Keratinocyte (primary cell): ENCODE measurements at regions not wholly inside any gene's neighbourhood (a gene's known extent, or its start where the extent isn't known, plus 50 kb on each side); places are given as distances from the start of the nearest gene placed in this dataset.

Experiments used
- DNase-seq: peaks from one replicate; pipeline ENCODE4 v3.0.0-alpha.2; 2011; ENCODE audit warnings: low read depth, missing footprints, low spot score
- FAIRE-seq: peaks from 2 replicates; lab custom pipeline; 2011; peaks lifted over from hg19 to GRCh38; lab: Jason Lieb, UNC
- H2AFZ ChIP-seq: 2 replicates; pipeline ENCODE4 v1.6.0; 2012; ENCODE audit warnings: low read length, control low read depth, inconsistent platforms; ENCODE audit not compliant: control insufficient read depth
- H3K27ac ChIP-seq: 2 replicates; pipeline ENCODE4 v1.5.1; 2011; ENCODE audit warnings: low read length; ENCODE audit not compliant: control insufficient read depth, insufficient read depth
- H3K27me3 ChIP-seq: 3 replicates; pipeline ENCODE4 v1.6.0; 2011; ENCODE audit warnings: low read length; ENCODE audit not compliant: control insufficient read depth, insufficient read depth; ENCODE audit errors: extremely low read depth
- H3K36me3 ChIP-seq, 2 experiments: 2 replicates in 1 of 2; 3 replicates in 1 of 2; pipeline ENCODE4 v1.5.1; 2011; ENCODE audit warnings: low read length in 2 of 2, mild to moderate bottlenecking in 1 of 2; ENCODE audit not compliant: control insufficient read depth in 2 of 2, insufficient read depth in 2 of 2; ENCODE audit errors: extremely low read depth in 1 of 2
- H3K4me1 ChIP-seq: 3 replicates; pipeline ENCODE4 v1.5.1; 2011; ENCODE audit warnings: low read length; ENCODE audit not compliant: control insufficient read depth, insufficient read depth; ENCODE audit errors: extremely low read depth
- H3K4me2 ChIP-seq: 3 replicates; pipeline ENCODE4 v1.6.0; 2011; ENCODE audit warnings: low read depth, low read length; ENCODE audit not compliant: control insufficient read depth, insufficient read depth; ENCODE audit errors: extremely low read depth
- H3K4me3 ChIP-seq, 3 experiments: fragments of 200-600 bp in 1 of 3; sonication (generic) in 1 of 3; 2 replicates in 2 of 3; 3 replicates in 1 of 3; pipeline ENCODE4 v1.5.1; 2011 to 2016; ENCODE audit warnings: low read length in 3 of 3, mild to moderate bottlenecking in 3 of 3, control low read depth in 2 of 3, inconsistent platforms in 1 of 3, low read depth in 1 of 3, mixed read lengths in 1 of 3, mixed run types in 1 of 3, moderate library complexity in 1 of 3; ENCODE audit not compliant: control insufficient read depth in 2 of 3, insufficient read depth in 2 of 3; ENCODE audit errors: extremely low read depth in 1 of 3
- H3K79me2 ChIP-seq: 2 replicates; pipeline ENCODE4 v1.6.0; 2012; ENCODE audit warnings: low read length; ENCODE audit not compliant: control insufficient read depth, insufficient read depth
- H3K9ac ChIP-seq: 3 replicates; pipeline ENCODE4 v1.6.0; 2011; ENCODE audit warnings: low read length; ENCODE audit not compliant: control insufficient read depth, insufficient read depth; ENCODE audit errors: extremely low read depth
- H3K9me1 ChIP-seq: 3 replicates; pipeline ENCODE4 v1.6.0; 2011; ENCODE audit warnings: low read length; ENCODE audit not compliant: control insufficient read depth, insufficient read depth; ENCODE audit errors: extremely low read depth
- H3K9me3 ChIP-seq: 2 replicates; pipeline ENCODE4 v1.5.1; 2012; ENCODE audit warnings: low read depth, low read length; ENCODE audit not compliant: control insufficient read depth
- H4K20me1 ChIP-seq: 3 replicates; pipeline ENCODE4 v1.6.0; 2011; ENCODE audit warnings: low read length; ENCODE audit not compliant: control insufficient read depth, insufficient read depth; ENCODE audit errors: extremely low read depth
- EZH2 ChIP-seq: IDR thresholded peaks from one replicate; pipeline ENCODE4 v1.6.1; 2012; ENCODE audit warnings: inconsistent platforms, mild to moderate bottlenecking, low read length, moderate library complexity
- dilution Hi-C: fragments of 300-500 bp; cut with MboI; formaldehyde crosslinking; loops from one replicate; pipeline ENCODE4 v1.7.0; 2020; ENCODE audit warnings: low sequenced_read_pairs; ENCODE audit not compliant: extremely low pct_ligation_motif_present
- TF ChIP-seq, protein P1 (sequence below), 3 experiments: IDR thresholded peaks in 1 of 3; conservative IDR thresholded peaks in 1 of 3; optimal IDR thresholded peaks in 1 of 3; 2 replicates in 2 of 3; 3 replicates in 1 of 3; pipeline versions ENCODE3 to v1.5.1; 2011; ENCODE audit warnings: low read length in 3 of 3, mild to moderate bottlenecking in 3 of 3, moderate library complexity in 2 of 3, control low read depth in 1 of 3, inconsistent platforms in 1 of 3; ENCODE audit not compliant: insufficient read depth in 2 of 3; ENCODE audit errors: extremely low read depth in 1 of 3

DNA sequence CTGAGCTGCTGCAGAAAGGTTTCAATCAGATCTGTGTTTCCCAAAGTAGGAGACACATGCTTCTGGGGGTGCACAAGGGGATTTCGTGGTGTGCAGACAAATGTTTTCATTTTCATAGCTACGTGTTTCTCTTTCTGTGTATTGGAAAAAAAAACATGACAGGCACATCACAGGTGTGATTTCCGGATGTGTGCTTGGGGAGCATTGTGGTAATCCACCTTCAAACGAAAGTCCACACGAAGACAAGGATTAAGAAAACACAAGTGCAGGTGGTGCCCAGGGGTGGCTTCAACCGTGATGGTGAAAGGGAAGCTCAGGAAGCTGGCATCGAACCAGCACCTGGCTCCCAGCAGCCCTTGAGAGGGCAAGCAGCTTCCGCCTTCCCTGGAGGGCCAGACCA, 164.6 kb upstream of the LINGO1 start:
- Histone ChIP-seq H3K4me3 (no peak overlapping the region), H3K79me2 (no peaks in the 10 kb centered on the region), H3K9ac (no peak overlapping the region), H3K9me1 (no peaks in the 10 kb centered on the region), H2AFZ (no peak overlapping the region), H4K20me1 (no peaks in the 10 kb centered on the region), H3K36me3 (no peaks in the 10 kb centered on the region), H3K27ac (no peak overlapping the region), H3K4me2 (no peak overlapping the region), H3K9me3 (no peaks in the 10 kb centered on the region), H3K27me3 (no peaks in the 10 kb centered on the region), H3K4me1 (no peaks in the 10 kb centered on the region)
- dilution Hi-C loops, result no loop called here
- TF ChIP-seq EZH2, result no peak
- TF ChIP-seq, protein P1, sequence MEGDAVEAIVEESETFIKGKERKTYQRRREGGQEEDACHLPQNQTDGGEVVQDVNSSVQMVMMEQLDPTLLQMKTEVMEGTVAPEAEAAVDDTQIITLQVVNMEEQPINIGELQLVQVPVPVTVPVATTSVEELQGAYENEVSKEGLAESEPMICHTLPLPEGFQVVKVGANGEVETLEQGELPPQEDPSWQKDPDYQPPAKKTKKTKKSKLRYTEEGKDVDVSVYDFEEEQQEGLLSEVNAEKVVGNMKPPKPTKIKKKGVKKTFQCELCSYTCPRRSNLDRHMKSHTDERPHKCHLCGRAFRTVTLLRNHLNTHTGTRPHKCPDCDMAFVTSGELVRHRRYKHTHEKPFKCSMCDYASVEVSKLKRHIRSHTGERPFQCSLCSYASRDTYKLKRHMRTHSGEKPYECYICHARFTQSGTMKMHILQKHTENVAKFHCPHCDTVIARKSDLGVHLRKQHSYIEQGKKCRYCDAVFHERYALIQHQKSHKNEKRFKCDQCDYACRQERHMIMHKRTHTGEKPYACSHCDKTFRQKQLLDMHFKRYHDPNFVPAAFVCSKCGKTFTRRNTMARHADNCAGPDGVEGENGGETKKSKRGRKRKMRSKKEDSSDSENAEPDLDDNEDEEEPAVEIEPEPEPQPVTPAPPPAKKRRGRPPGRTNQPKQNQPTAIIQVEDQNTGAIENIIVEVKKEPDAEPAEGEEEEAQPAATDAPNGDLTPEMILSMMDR (optimal IDR thresholded peaks at IDR 0.05 in 1 of 3, IDR thresholded peaks at IDR 0.05 in 1 of 3, conservative IDR thresholded peaks at IDR 0.05 in 1 of 3; ENCODE audit: extremely low read depth in 1 of 3, insufficient read depth in 2 of 3, low read length in 3 of 3), result no peak
- DNase-seq (no peak), FAIRE-seq (no peak)

DNA sequence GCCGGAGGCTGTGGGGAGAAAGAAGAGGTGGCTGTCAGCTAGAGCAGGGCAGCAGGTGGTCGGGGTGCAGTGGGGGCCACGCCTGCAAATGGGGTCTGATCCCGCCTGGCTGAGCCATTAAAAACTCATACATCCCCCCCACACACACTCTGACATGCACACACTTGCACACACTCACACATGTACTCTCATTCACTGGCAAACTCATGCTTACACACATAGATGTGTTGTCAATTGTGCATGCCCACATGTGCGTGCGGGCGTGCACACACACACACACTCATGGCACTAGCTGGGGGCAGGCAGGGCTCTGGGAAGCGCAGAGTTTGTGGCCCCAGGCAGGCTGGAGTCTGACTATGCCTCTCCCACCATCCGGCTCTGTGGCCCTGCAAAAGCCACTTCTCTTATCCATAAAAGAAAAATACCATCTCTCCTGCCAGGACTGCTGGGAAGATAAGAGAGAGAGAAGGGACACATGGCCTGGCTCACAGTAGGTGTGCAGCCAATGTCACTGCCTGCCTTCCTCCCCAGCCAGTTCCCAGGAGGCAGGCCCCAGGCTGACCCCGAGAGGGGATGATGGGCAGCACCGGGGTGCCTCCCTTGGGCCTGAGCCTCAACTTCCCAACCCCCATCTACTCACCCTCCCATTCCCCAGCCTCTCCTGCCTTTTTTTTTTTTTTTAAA, 163.5 kb upstream of the LINGO1 start:
- Histone ChIP-seq H3K4me2 (no peak overlapping the region), H2AFZ (no peak overlapping the region), H3K4me3 (no peak overlapping the region), H4K20me1 (no peaks in the 10 kb centered on the region), H3K79me2 (no peaks in the 10 kb centered on the region), H3K4me1 (no peaks in the 10 kb centered on the region), H3K27ac (no peak overlapping the region), H3K27me3 (no peaks in the 10 kb centered on the region), H3K9ac (no peak overlapping the region), H3K9me1 (no peaks in the 10 kb centered on the region), H3K9me3 (no peaks in the 10 kb centered on the region), H3K36me3 (no peaks in the 10 kb centered on the region)
- FAIRE-seq (no peak), DNase-seq (no peak)
- dilution Hi-C loops, result no loop called here
- TF ChIP-seq, protein P1 (optimal IDR thresholded peaks at IDR 0.05 in 1 of 3, IDR thresholded peaks at IDR 0.05 in 1 of 3, conservative IDR thresholded peaks at IDR 0.05 in 1 of 3; ENCODE audit: extremely low read depth in 1 of 3, insufficient read depth in 2 of 3, low read length in 3 of 3), result no peak
- no peak for TF ChIP-seq EZH2
